Stimulated activated CD4-positive, alpha-beta T cell treated with anti-CD3 and anti-CD28 coated beads, Interleukin-1b, Interleukin-23, amount 100 ng/mL, for 24 hours (primary cell): ENCODE measurements at regions not wholly inside any gene's neighbourhood (a gene's known extent, or its start where the extent isn't known, plus 50 kb on each side); places are given as distances from the start of the nearest gene placed in this dataset.
"Not testable (repeated sequence)": the region's sequence is repeated elsewhere in the genome, so short reads cannot be mapped to it uniquely, and the experiment has no call there.

Experiments
- DNase-seq, 4 experiments: peaks; one replicate each; pipeline ENCODE4 v3.0.0-alpha.2; 2020; ENCODE audit warnings: low read depth in 4 of 4, low spot score in 1 of 4

DNA sequence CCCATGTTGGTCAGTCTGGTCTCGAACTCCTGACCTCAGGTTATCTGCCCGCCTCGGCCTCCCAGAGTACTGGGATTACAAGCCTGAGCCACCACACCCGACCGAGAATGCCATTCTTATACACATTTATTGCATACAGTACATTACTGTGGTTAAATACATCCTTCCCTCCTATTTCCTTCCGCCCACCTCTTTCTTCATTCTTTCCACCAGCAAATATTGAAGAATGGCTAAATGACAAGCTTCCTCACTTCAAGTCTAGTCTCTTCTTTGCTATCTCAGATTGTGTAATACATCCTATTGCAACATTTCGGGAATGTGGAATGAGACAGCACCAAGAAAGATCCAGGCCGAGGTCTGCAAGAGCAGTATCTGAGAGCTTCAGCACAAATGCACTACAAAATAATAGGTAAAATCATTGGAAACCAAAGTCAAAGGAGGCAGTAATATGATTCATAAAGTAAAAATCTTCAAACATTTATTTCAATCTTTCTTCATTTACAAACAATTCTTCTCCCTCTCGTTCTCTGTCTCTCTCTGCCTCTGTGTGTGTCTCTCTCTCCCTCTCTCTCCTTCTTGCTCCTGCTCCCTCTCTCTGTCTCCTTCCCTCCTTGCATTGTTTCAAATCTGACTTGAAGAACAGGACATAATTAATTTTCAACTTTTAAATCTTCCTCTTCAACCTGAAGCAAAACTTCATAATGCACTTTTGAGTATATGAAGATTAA is 94.7 kb upstream of the TGFBR2 start:
- DNase-seq: no peak

DNA sequence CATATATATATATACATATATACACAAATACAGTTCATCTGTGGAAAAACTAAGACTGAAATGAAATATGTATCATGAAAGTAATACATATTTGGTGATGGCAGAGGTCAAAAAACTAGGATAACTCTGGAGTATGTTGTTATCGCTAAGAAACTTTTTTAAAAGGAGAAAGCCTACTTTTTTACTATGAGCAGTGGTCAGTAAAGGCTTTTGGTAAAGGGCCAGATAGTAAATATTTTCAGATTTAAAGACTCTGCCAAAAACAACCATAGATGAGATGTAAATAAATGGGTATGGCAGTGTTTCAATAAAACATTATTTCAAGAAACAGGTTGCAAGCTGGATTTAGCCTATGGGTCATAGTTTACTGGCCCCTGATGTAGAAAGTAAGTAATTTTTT is 93.8 kb upstream of the TGFBR2 start:
- DNase-seq: no peak

DNA sequence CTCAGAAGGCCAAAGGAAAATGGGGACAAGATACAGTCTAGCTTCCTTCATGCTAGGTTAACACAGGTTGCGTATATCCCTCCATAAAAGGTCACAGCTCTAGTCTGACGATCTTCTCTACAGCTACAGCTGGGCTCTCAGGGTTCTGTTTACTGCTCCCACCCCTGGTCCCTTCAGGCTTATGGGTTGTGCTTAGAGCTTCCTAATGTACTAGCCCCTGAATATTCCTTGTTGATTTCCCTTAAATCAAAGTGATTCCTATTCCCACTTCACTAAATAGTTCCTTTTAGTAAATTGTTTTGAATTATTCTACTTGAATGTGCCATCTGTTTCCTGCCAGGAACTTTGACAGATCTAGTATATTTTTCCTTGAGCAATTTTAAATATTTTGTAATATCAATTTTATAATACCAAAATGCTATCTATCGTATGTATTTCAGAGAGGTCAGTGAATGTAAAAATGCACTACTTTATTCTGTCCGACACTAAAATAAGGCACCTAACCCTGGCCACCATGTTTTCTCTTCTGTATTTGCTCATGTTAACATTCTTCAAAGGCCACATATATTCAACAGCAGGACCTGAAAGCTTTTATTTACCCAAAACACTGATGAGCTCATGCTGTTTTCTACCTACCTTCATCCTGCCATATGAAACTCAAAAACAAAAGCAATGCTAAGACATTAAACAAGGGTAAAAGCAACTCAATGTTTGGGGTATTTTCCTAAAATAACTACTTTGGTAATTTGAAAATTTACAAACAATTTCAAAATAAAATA is 92.8 kb upstream of the TGFBR2 start:
- no peak for DNase-seq

DNA sequence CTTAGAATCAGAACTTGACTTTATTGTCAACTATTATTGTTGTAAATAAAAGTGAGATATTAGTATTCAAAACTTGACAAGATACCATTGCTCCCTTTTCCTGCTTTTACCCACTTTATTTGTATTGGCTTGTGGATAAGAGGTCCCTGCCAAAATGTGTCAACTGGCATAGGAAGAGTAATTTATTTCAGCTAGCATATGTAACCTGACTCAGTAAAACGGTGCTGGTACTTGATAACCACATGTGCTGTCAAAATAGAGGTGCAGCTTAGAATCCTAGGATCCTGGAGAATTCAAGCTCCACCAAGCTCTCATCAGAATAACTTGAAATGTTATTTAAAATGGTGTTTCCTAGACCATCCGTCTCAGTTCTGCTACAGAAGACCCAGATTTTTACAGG is 90.2 kb upstream of the TGFBR2 start:
- no peak for DNase-seq

DNA sequence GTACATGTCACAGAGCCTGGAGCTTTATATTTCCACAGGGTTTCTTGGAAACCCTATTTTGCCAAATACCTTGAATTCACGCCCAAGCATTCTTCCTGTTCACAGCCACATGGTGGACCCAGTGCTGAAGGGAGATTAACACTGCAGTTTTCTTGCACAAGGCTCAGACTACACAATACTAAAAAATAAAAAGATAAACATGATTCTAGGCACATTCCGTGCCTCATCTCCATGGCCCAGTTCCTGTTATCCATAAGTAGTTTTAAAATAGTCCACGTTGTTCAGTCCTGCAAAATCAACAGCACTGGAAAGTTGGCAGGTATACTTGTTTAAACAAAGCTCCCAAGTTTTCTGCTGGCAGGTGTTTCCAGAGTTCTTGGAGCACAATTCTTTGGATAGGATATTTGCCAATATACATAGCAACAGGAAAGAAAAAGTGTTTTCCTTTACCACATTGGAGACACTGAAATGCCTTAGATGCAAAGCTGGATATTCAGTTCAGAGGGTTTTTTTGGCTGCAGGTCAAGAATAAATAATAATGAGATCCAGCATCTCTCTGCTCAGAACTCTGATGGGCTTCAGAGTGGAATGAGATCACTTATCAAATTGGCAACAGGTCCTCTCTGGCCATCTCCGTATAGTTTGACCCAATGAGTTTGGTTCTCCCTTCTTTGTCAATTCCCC is 88.1 kb upstream of the TGFBR2 start:
- DNase-seq: no peak

DNA sequence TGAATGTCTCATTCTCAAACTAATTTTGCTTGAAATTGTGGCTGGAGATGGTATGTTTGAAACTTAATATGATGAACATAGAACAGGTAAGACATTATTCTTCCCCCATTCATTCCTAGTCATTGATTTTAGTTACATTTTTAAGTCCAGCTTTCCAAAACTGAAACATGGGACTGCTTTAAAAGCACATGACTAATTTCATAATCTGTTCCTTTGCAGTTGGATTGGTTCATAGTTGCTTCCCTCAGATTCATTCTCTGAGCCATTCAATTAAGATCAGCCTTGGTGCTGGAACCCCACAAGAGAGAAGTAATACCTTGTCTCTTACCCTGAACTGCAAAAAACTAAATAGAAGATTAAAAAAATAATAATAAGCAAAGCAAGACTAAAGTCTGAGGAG is 87.5 kb upstream of the TGFBR2 start:
- no peak for DNase-seq

DNA sequence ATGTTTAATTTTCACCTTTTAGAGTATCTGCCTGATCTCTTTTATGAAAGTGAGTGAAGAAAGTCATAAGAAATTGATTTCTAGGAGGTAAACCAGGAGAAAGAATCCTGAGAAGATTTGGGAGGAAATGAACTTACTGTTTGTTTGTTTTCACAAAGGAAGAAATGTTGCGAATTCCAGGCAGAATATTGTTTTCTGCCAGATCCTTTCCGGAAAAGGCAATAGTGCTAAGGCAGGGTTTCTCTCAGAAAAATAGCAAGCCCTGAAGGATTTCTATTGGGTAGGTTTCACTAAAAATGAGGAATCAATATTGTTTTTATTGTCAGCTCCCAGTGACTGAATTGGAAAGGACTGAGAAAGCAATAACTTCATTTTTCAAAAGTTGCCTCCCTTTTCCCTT is 85.7 kb upstream of the TGFBR2 start:
- DNase-seq: no peak

DNA sequence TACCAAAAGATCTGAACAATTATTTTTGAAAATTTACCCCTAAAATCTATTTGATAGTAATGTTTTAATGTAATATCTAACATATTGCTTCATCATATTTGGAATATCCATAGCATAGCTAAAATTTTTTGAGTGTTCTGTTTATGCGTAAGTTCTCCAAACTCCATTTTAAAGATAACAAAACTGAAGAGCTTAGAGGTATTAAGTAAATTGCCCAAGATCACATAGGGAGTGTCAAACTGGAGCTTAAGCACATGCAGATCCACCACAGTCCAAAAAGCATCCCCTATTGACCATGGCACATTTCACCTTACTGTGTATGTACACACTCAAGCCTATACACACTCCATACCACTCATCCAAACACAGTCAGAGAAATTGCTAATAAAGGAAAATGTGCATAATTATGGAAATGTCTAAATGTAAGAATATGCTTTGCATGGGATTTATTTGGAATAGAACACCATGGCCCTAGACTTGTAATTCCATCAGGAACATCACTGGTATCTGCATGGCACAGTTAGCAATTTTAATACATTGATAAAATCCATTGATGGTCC is 85.2 kb upstream of the TGFBR2 start:
- DNase-seq: no peak

DNA sequence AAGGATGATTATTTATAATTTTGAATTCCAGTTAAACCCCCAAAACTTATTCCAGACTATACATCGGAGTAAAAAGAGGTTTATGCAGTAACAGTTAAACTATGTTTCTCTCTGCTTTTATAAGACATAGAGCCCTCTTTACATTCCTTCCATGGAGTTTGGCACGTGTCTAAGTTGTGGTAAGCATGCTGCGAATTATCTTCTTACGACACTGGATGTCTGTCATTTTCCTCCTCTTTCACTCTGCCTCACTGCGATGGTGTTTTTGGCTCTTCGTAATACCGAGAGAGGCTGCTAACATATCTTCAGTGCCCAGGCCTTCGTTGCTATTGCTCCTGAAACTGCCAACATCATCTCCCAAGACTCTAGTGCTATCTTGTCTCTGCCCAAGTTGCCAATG is 83.9 kb upstream of the TGFBR2 start:
- DNase-seq: no peak

DNA sequence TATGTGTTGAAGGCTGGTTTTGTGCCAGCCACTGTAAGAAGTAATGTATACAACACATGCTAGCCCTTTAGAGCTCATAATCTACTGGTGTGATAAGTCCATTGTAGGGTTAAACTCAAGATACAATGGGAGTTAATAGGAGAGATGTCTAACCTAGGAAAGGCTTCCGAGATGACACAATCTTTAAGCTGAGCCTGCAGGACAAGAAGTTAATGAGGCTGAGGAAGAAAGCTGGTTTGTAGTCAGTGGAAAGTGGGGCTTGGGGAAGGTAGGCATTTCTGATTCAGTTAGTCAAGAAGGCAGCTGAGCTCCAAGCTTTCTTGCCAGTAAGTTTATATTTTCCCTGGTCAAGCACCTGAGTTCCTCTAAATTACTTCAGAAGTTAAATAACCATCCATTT is 83.0 kb upstream of the TGFBR2 start:
- no peak for DNase-seq

DNA sequence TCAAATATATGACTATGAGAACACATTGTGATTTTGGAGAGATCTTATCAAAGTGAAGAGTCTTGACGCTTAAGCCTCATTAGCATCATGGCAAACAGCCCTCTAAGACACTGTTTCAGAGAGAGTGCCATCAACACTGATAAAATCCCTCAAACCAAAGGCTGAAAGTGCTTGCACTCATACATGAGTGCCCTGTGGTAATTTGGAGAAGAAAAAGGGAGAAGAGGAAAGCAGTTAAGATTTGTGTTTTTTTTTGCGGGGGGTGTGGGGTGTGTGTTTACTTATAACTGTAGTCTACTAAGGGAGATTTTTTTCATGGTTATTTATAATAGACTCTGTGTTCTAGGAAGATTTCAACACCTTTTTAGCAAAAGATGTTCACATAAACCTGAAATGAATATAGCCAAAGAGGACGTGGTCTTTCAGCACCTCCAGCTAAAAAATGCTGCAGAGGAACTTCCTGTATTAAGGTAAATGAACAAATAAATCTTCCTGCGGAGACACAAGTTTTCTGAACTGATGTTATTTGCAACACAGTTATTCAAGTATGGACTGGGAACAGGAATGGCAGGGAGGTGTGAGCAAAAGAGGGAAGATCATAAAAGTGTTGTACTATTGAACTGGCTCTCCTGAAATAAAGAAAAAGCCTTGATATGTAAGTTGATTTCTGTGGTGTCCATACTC is 81.9 kb upstream of the TGFBR2 start:
- no peak for DNase-seq

DNA sequence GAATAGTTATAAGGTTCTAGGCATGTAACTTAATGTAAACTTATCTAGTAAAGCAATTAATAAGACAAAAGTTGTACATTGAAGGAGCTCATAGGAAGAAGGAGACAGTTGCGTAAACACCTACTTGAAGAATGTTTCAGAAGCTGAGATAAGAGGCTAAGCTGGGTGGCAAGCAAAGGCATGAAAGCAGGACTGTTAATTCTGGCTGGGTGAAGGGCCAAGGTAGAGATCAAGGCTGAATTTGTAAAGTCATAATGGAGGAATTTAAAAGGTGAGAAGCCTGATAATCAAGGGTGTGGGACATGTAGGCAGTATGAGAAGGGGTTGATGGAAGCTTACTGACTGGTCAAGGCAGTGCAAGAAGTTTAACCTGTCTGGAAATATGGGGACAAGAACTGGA is 80.4 kb upstream of the TGFBR2 start:
- DNase-seq: no peak

DNA sequence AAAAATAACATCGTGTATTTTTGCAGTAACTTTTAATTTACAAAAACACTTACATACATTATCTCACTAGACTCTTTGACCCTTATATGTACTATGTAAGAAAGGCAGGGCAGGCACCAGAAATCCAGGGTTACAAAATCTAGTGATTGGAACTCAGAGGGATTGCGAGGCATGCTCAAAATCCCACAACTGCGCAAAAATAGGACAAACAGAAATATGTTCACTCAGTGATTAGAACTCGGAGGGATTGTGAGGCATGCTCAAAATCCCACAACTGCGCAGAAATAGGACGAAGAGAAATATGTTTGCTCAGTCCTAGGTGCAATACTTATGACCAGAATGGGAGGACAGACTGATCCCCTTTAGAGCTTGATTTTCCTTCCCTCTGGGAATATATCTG is 79.2 kb upstream of the TGFBR2 start:
- no peak for DNase-seq

DNA sequence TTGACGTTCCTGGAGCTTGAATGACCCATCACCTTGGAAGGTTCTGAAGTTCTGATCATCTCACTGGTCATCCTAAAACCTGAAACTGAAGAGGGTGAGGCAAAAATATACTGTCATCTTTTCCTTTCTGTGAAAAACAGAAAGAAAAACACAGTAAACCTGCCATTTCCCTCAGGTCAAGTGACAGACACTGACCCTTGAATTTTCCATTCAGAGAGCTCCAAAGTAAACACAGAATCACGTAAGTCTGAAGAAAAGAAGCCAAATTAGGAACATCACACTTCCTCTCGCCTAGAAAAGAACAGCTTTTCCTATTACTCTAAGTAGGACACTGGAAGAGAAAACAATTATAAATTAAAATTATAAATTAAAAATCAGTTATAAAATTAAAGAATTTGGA is 78.7 kb upstream of the TGFBR2 start:
- DNase-seq: no peak

DNA sequence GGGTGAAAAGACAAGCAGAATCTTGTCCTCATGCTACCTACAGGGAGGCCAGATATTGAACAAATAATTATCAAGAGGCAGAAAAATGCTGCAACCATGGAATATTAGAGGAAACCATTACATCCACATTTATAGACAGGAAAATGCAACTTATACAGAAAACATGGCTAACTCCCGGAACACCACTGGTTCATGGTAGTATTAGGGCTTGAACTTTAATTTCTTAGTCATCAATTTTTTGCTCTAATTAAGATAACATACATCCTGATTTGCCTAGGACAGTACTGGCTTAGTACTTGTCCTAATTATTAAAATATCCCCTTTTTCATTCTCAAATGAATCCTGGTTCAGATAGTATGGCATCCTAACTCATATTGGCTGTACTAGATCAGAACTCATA is 76.3 kb upstream of the TGFBR2 start:
- DNase-seq: no peak

DNA sequence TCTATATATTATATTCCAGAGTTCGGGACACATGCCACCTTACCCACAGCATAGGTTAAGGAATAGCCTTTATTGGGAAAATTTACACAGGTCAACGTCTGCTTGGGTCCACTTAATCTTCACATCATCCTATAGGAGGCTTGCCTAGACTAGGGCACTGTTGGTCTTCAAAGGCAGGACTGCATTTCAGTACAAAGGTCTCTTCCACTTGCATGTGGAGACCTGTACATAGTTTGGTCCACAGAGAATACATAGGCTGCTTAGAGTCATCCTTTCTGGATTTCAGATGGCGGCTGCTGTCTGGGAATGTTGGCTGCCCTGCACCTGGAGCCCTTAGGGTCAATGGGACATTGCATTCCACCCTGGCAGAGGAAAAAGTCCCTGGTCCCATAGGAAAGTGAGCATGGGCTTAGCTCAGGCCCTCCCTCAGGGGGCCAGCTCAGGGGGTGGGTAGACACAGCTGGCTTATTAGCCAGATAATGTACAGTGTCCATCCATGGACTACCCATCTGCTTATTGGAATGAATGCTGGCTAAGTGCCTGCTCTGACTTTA is 75.3 kb upstream of the TGFBR2 start:
- no peak for DNase-seq

DNA sequence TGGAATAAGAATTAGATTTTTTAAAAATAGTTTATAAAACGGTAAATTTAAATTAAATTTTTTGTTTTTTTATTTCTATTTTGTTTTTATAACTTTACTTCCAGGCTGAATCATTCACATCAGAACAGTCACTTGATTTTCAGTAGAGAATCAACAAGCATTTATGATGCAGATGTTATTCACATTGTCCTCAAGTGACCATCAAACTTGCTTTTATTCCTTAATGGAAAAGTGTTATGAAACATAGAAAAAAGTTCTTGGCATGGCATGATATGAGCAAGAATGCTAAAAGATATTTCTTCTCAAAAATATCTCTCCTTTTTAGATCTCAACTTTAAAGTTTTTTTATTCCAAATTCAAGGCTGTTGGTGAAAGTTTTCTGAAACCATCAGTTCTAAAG is 70.9 kb upstream of the TGFBR2 start:
- DNase-seq: no peak

DNA sequence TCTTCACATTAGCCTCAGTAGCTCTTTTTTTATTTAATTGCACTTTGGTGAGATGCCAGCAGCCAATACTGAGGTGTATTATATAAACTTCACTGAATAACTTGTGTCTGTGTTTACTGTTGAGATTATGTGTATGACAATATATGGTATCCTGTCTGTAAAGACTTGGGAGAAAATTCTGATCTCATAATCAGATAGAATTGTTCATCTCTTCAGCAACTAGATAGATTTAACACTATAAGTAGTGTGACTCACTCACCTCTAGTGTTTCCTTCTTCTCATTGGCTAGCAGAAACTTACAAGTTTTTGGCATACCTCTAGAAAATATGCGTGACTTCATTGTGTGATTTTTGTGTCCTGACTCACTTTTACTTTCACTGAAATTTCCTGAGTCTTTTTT is 67.6 kb upstream of the TGFBR2 start:
- no peak for DNase-seq

DNA sequence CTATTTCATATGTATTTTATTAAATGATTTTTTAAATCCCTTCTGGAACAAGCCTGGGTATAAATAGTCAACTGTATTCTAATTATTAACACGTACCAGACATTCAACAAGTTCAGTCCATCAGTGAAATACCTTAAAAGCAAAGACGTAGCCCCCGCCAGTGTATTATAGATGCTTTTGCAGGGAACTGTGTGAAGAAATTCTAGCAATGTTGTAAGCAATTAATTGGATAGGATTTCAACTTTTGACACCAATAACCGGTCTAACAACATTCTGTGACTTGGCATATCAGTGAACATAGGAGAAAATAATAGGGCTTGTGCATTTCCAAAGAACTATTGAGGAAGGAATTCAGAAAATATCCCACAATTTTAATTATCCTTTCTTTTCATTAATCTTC is 67.2 kb upstream of the TGFBR2 start:
- no peak for DNase-seq

DNA sequence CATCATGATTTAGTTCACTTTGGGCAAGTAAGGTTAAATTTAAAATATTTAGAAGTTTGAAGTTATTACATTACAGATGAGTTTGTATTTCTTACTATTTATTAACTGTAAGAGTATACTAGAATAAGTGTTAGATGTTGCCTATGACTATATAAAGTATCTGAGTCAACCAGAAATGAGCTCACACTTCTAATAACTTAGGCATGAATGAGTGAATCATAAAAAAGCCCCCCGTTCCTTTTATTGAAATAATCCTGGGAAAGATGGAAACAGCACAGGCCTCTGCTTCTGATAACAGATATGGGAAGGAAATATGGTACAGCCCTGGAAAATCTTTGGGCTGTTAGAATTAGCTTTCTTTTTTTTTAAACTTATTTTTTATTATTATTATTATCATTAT is 66.6 kb upstream of the TGFBR2 start:
- no peak for DNase-seq

DNA sequence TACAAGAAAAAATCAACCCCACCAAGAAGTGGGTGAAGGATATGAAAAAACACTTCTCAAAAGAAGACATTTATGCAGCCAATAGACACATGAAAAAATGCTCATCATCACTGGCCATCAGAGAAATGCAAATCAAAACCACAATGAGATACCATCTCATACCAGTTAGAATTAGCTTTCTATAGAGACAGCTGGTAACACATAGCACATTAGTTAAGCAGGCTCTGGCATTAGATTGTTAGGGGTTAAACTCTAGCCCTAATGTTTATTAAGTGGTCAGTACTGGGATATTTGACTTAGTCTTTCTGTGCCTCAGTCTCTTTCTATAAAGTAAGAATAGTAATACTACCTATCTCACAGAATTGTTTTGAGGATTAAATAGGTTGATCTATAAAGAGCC is 65.2 kb upstream of the TGFBR2 start:
- DNase-seq: not testable (repeated sequence)
